NCI-H2196 (cell line): ENCODE measurements at regions not wholly inside any gene's neighbourhood (a gene's known extent, or its start where the extent isn't known, plus 50 kb on each side); places are given as distances from the start of the nearest gene placed in this dataset.
"Not testable (repeated sequence)": the region's sequence is repeated elsewhere in the genome, so short reads cannot be mapped to it uniquely, and the experiment has no call there.

ENCODE experiments used
- DNase-seq: peaks from one replicate; lab custom pipeline; 2025; ENCODE audit not compliant: unreplicated experiment; lab: John Stamatoyannopoulos, UW

DNA sequence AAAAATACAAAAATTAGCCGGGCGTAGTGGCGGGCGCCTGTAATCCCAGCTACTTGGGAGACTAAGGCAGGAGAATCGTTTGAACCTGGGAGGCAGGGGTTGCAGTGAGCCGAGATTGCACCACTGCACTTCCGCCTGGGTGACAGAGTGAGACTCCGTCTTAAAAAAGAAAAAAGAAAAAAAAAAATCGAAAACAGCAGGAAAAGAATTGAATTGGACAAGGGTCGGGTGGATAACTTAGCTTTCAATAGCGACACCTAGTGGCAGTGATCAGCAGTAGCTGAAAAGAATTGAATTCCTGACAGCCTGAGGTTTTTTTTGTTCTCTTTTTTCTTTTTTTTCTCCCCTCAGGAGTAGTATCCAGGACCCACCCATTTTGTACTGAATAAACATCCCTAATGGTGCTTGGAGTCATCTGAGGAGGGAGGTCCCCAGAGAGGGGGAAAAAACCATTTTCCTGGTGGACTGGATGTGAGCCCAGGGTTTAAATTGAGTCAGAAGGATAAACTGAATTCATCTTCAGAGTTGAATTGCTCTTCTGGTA, 55.1 kb downstream of the CYCS start:
- DNase-seq, result peak; percentile 51

DNA sequence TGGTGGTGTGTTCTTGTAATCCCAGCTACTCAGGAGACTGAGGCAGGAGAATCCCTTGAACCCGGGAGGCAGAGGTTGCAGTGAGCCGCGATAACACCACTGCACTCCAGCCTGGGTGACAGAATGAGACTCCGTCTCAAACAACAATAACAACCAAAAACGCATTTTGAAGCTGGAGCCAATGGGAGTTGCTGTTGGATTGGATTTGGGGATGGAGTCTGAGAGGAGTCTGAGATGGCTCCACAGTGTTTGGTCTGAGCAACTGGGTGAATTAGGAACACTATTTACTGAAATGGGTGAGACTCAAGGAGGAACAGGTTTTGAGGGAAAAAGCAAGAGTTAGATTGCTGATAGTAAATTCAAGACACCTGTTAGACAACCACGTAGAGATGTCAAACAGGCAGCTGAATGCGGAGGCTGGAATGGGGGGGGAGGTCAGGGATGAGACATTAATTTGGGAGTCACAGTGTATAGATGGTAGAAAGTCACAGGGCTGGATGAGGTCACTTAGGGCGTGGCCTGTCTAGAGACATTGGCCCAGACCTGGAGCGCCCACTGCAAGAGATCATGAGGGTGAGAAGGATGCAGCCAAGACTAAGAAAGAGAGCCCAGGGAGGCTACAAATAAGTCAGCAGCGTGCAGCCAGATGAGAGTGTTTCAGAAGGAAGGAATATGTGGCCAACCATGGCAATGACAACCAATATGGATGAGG, 56.4 kb downstream of the CYCS start:
- no peak for DNase-seq

DNA sequence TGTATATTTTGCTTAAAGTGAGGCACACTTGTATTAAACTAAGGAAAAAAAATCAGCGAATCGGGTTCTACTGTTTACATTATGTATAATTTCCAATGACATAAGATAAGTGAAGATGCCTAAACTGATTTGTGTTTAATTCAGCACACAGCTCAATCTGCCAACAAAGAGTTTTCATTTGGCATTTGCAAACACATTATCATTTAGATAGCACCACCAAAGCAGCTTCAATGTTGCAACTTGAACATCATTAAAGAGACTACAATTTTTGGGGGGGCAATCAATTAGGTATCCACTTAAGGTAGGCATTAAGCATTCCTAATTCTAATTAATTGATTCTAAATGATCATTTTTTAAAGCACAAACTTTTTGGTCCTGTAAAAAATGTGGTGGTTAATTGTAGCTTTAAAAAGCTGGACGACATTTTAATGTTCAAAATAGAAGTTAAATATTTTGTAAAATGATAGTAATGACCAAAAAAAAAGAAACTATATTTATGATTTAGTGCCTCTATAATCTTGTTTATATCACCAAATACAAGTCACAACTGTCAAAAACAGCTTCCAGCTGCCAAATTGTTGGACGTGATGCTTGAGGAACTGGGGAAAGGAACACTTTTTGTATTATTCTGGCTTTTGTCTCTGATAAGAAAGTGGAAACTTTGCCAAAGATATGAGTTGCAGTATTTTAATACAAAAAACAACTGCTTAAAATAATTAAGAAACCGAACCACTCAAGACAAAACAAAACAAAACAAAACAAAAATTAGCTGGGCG, 57.1 kb downstream of the CYCS start:
- no peak for DNase-seq

DNA sequence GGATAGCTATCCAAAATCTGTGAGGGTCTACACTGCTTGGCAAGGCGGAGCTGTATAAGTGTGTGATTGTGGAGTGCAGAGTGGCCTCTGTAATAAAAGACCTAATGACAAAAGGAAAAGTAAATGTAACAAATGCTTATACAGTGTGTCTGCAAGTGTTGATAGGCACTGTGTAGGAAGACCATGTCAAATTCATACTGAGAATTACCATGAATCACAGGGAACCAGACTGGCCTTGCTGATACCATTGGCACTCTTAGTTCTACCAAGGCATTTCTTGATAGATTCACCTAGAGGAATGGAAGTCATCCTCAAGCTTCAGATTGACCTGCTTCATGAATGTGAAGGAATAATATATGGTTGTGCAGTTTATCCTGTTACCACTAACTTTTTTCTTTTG, 58.8 kb downstream of the CYCS start:
- DNase-seq, result no peak

DNA sequence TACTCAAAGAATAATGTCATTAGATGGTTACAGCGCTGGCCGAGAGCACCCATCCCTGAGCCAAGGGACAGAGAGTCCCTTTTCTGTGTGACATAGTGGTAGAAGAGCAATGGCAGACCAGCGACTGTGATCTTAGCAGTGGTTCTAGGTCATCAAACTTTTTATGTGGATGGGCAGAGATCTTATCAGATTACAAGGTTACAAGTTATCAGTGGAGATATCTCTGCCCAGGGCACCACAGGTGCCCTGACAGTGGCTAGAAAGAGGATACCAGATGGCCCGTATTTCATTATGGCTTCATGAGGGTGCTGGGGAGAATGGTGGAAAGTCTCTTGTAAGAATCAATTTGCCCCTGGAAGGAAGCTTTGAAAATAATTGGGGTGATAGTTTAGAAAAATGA, 62.7 kb downstream of the CYCS start:
- DNase-seq, result no peak

DNA sequence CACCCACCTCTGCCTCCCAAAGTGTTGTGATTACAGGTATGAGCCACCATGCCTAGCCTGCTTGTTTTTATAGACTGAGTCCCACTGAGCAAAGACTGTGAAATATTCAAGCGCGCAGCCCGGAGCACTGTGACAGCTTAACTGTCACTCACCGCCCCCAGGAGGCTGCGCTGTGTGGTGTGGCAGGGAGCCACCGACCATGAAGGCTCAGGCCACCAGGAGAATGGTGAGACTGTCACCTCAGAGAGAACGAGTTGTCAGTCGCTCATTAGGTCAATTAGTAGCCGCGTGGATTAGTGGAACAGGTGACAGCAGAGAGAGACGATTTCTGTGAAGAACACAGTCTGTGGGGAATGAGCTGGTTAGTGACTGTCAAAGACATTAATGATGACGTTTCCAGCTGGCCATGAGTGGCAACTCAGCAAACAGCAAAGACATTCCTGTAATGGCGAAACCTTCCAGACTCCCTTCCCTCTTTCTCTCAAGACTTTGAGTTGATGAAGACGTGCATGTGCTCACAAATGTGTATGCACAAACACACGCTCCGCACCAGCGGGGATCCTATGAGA, 64.5 kb downstream of the CYCS start:
- no peak for DNase-seq

DNA sequence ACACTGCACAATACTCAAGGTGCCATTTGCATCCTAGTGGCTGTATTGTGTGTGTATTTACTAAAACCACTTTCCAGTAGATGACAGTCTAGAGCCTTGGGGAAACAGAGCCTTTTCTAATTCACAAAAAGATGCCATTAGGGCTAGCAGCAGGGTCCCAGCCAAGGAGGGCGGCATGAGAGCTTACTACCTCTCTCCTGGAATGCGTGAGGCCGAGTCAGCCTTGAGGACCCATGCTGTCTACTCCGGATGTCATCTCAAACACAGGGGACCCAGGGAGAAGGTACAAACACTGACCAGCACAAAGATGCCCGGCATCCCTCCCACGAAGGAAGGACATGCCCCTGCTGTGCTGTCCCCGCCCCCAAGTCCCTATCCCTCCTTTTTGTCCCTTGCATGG, 65.5 kb downstream of the CYCS start:
- DNase-seq, result no peak

DNA sequence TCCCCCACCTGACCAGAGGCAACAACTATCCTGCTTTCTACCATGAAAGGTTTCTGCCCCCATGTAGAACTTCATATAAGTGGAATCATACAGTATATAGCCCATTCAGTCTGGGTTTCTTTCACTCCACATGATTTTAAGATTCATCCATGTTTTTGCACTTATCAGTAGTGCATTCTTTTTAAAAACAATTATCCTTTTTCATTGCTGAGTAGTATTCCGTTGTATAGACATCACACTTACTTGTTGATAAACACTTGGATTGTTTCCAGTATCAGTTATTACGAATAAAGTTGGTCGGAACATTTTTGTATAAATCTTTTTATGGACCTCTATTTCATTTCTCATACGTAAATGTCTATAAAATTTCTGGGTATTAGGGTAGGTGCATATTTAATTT, 68.7 kb downstream of the CYCS start:
- no peak for DNase-seq

DNA sequence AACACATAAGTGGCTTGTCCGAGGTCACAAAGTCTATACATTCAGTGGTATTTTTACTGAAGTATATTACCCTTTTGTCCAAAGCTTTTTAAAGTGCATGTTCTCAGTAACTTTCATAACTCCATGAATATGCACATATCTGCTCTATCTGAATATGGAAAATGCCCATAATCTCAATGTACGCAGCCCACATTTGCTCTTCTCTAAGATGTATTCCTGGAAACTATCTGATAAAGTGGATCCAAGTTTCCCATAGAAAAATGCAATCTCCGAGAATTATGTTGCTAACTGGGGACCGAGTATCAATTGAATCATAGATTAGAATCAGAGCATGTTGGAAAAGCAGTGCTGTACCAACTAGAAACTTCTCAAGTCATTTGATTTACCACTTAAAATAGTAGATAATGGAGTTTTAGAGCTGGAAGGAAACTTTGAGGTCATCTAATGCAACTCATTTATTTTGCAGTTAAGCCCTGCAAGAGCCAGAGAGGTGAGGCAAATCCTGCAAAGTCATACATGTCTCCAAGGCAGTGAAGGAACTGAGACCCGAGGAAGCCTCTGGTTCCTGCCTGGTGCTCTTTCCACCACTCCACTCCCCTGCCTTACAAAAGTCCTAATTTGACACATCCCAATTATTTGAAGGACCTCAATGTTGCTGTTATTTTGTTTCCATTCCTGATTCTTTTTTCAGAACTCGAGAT, 69.4 kb downstream of the CYCS start:
- DNase-seq, result no peak

DNA sequence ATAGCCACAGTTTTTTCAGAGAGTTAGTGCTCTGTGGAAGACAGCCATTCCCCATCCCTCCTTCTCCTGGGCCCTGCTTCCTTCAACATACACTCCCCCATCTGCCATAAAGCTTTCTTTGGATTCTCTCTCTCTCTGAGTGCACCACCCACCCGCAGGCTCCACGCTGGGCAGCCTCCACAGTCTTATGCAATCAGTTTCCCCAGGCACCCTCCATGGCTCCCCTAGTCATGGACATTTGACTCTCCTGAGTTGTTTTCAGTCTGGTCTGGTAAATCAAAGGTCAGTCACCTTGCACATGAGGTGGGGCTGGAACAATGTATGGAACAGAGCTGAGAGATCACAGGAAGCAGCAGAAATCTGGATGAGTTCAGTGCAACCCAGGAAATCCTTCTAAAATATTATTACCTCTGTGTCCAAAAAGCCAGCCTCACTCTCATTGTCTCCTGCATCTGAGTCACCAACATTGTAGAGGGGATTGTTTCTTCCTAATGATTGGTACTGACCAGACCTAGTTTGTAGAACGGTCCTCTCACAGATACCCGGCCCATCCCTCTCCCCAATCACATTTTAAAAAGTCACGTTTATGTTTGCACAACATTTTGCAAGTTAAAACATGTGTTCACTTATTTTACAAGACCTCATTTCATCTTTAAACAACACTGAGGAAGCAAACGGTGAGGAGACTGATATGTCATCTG, 70.1 kb downstream of the CYCS start:
- DNase-seq, result no peak

DNA sequence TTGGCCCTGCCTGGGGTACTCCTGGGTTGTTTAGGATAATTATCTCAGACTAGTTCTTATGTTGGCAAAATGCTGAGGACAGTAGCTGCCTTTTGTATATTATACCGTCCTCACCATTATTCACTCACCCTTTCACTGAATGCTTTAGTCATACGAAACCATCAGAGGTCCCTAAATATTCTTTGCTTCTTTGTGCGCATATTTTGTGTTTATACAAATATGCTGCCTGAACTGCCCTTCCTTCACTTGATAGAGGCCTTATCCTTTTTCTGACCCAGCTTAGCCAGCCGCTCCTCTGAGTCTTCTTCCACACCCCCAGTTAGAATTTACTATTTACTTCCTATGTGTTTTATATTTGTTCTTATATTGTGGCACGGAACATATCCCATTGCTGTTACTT, 70.2 kb upstream of the OSBPL3 start:
- no peak for DNase-seq

DNA sequence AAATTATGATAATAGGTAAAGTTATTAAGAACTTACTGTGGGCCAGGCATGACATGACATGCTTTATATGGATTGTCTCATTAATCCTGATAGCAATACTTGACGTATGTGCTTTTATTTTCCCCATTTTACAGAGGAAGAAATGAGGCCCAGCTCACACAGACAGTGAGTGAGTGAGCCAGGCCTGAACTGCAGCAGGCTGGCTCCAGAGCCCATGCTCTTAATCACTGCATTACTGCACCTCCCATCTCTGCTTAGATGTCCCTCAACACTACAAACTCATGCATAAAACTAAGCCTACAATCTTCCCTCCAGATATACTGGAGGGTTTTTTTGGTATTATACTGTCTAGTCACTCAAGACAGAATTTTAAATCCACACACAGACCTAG, 68.5 kb upstream of the OSBPL3 start:
- DNase-seq, result no peak

DNA sequence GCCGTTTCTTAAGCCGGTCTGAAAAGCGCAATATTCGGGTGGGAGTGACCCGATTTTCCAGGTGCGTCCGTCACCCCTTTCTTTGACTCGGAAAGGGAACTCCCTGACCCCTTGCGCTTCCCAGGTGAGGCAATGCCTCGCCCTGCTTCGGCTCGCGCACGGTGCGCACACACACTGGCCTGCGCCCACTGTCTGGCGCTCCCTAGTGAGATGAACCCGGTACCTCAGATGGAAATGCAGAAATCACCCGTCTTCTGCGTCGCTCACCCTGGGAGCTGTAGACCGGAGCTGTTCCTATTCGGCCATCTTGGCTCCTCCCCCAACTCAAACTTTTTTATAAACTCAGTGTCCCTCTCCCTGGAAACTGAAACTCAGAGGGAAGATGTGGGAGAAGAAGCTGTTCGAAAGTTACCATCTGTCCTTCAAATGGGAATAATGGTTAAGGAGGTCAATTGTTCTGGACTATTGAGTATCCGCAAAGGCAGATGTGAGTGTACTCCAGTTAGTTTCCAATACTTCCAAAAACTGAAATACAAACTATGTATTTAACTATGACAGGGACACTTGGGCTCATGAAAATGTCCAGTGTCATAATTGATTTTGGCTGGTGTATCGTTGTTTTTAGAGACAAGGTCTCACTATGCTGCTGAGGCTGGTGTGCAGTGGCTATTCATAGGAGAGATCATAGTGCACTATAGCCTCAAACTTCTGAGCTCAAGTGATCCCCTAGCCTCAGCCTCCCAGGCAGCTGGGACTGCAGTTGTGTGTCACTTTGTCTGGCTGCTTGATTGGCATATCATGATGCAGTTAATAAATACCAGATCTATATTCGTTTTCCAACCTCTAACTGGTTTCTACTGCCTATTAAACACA, 67.8 kb upstream of the OSBPL3 start:
- DNase-seq, result not testable (repeated sequence)

DNA sequence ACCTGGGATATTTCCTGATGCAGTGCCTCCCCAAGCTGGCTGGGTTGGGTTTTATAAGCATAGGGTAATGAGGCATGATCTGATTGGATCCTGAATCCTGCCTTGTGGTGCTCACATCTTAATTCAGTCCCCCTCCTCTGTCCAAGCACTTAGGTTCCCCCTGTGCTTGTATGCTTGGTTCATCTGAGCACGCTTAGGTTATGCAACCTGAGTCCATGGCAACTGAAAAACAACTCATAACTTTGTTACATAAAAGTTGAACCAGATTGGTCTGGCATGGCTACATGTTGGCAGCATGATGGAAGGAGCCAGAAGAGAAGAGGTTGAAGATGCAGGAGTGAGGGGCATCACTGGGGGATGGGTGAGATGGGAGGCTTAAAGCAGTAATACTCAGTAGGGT, 57.3 kb upstream of the OSBPL3 start:
- no peak for DNase-seq

DNA sequence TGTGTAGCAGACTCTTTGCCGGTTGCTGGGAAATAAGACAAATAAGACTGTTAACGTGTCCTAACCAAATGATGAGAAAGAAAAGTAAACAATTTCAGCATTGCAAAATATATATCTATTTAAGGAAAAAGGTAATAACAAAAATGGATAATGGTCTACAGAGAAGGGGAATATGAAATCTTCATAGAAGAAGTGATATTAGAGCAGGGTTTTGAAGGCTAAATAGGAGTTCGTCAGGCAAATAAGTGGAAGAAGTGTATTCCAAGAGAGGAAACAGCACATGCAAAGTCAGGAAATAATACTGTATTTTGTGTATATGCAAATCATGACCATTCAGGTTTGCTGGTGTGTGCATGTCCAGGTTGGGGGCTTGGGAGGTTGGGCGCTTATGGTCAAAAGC, 55.3 kb upstream of the OSBPL3 start:
- no peak for DNase-seq

DNA sequence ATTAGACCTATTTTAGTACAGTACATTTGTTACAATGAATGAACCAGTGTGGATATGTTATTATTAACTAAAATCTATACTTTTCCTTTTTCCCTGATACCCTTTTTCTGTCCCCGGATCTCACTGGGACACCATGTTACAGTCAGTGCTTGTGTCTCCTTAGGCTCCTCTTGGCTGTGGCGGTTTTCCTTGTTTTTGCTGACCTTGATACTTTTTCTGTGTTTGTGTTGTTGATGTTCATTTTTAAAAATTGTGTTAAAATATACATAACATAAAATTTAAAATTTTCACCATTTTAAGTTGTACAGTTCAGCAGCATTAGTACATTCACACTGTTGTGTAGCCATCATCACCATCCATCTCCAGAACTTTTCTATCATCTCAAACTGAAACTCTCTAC, 54.2 kb upstream of the OSBPL3 start:
- no peak for DNase-seq

DNA sequence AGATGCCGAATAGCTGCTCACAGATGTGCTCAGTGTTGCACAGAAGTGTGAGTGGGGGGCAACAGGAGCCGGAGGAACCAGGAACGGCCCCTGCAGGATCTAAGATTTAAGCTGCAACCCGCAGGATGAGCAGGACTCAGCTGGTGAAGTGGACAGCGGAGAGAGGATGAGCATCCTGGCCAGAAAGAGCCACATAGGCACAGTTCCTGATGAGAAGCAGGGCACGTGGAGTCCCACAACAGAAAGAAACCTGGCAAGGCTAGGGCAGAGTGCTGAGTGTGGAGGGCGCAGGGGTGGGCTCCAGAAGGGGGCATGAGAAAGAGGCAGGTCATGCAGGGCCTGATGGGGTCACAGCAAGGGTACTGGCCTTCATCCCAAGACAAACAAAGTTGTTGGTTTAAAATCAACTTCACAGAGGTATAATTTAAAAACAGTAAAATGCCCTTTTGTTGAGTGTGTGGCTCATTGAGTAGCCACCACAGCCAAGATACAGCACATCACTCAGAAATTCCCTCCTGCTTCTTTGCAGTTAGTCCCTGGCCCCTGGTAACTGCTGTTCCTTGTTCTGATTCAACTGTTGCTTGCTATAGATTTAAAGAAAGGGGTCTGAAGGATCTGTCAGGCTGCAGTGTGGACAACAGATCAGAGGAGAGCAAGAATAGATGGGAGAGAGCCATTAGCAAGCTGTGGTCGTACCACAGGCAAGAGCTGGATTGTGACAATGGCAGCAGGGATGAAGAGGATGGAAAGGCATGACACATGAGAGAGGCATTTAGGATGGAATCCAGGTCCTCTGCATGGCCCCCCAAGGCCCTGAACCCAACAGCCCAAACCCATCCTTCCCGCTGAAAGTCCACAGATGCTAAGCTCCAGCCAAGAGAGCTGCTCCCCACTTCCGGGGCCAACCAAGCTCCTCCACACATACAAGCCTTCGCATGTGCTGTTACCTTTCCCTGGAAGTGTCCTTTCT, 53.1 kb upstream of the OSBPL3 start:
- no peak for DNase-seq

DNA sequence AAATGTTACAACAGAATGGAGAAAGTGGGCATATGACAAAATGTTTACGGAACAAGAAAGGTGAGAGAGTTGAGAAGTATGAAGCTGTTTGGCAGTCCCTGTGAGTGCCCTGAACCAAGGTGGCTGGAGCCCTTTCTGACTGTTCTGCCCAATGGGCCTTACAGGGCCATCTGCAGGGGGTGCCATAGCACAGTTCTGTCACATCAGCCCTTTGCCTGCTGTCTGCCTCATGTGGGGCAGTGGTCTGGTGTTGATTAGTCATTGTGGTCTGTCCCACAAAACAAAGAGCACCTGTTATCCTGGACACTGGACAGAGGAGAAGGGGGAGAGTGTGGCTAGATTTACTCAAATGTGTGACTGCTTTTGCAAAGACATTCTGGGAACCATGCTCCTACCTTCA, 51.5 kb upstream of the OSBPL3 start:
- no peak for DNase-seq

DNA sequence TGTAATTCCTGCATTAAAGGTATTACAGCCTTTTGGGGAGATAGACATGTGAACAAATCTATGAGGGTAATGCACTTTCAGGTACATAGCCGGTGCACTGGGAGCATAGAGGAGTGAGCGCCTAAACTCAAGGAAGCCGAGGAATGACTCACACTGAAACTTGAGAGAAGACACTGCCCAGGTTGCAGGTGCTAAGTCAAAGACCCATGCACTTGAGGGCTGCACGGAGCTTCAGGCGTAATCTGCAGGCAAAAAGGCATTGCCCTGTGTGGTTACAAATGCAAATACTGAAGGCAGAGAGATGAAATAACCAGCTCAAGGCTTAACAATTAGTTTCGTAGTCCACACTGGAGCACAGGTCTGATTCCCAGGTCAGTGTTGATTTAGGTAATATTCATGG, 51.0 kb upstream of the OSBPL3 start:
- no peak for DNase-seq
